NB4 (cell line): ENCODE measurements at regions not wholly inside any gene's neighbourhood (a gene's known extent, or its start where the extent isn't known, plus 50 kb on each side); places are given as distances from the start of the nearest gene placed in this dataset.

Experiments used
- CTCF ChIP-seq: IDR thresholded peaks from one replicate; pipeline ENCODE4 v1.5.1; 2012; ENCODE audit warnings: low read depth, low read length
- MYC ChIP-seq: IDR thresholded peaks from 2 replicates; pipeline ENCODE4 v1.6.1; 2011; ENCODE audit warnings: low read depth, low read length

GRCh38 chr12:98341732-98342131, 173.7 kb upstream of the TMPO start:
- TF ChIP-seq MYC (no peak), CTCF (no peak)
